GM12892 (cell line): ENCODE measurements at regions not wholly inside any gene's neighbourhood (a gene's known extent, or its start where the extent isn't known, plus 50 kb on each side); places are given as distances from the start of the nearest gene placed in this dataset.

Experiments used
- POLR2A ChIP-seq: IDR thresholded peaks from 2 replicates; pipeline ENCODE4 v1.6.1; 2011; ENCODE audit warnings: low read depth, low read length, control low read depth
- POLR2AphosphoS5 ChIP-seq: IDR thresholded peaks from 2 replicates; pipeline ENCODE4 v1.6.1; 2011; ENCODE audit warnings: low read depth, low read length, control low read depth
- TAF1 ChIP-seq: IDR thresholded peaks from 2 replicates; pipeline ENCODE4 v1.6.1; 2011; ENCODE audit warnings: low read depth, mild to moderate bottlenecking, control low read depth, low read length, borderline replicate concordance

DNA sequence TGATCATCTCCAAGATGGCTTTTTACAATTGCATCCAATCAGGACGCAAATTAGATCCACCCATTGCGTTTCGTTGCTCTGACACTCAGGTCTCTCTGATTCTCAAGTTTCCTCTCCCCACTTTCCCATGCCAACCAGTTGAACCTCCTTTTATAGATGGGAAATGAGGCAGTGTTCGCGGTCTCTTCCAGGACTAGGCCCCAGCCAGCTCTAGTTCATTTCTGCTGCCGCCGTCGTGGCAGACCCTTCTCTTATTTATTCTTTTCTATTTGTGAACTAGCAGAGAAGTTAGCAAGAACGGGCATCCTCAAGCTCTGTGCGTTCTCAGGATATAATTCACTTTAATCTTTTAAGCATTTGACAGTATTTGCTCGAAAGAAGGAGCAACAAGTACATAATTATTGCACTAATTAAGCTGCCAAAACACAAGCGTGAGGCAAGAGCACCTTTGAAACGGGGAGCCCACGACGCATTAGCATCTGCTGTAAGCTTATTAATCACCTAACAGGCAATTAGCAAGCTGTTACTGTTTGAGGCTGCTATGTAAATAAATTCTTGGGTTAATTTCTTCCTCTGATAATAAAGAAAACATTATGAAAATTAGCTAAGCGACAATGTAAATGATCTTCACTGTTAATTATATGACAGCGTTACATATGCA, 246.4 kb upstream of the TLE3 start:
- TF ChIP-seq POLR2A (no peak), POLR2AphosphoS5 (no peak), TAF1 (no peak)
